Femur (tissue), 1 donor: ENCODE measurements at regions not wholly inside any gene's neighbourhood (a gene's known extent, or its start where the extent isn't known, plus 50 kb on each side); places are given as distances from the start of the nearest gene placed in this dataset.

ENCODE experiments used
- DNase-seq: peaks from one replicate; pipeline ENCODE4 v3.0.0-alpha.2; 2017

GRCh38 chr1:239603530-239603929 lies 217.2 kb downstream of the CHRM3 start:
- no peak for DNase-seq

DNA sequence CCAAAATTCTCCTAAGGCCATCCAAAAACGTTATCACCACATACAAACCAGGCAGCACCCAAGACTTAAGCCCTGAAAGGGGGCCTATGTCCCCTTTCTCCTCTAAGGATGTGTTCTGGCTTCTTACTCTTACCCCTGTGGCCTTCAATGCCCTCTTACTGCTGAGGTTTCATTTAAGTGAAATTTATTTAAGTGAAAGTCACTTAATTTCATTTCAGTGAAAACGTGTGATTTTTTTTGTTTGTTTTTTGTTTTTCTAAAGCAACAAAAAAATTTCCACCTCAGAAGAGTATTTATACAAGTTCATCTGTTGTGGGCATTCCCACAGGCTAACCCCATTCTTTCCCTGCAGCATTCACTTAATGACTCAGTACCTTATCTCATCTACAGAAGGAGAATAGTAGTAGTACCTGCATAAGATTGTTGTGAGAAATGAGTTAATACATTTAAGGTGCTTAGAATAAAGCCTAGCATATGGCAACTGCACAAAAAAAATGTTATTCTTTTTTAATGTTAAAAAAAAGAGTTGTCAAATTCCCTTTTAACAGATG lies 220.6 kb downstream of the CHRM3 start:
- DNase-seq = no peak

DNA sequence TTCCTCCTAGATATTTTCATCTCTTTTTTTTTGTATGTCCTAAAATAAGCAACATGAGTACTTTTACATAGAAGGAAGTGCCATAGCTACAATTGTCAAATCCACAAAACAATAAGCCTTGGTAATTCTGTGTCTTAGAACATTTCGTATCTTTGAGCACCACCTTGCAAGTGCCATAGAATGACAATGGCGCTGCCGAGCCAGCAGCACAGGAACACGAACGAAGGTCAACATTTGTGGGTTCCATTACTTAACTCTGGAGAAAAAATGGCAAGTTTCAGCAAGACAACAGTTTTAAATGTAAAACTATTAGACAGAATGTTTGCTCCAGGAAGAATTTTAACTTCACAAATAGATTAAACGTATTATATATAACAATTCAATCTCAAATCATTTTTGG lies 222.1 kb downstream of the CHRM3 start:
- DNase-seq = no peak

DNA sequence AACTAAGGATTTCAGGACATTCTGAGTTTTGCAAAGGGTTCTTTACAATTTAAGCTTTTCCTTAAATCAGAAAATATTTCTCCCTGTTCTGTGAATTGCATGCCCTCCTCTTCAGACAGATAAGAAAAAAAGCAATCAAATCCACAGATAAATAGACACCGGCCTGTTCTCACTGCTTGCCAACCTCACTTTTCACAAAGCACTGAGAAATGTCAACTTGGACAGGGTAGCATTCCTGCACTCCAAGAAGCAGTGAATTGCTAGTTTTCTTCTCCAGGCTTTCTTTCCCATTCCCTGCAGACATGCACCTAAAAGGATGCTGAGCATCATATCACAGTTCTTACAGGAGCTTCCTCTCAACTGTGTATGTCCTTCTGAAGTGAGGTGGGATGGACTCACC lies 226.0 kb downstream of the CHRM3 start:
- no peak for DNase-seq

DNA sequence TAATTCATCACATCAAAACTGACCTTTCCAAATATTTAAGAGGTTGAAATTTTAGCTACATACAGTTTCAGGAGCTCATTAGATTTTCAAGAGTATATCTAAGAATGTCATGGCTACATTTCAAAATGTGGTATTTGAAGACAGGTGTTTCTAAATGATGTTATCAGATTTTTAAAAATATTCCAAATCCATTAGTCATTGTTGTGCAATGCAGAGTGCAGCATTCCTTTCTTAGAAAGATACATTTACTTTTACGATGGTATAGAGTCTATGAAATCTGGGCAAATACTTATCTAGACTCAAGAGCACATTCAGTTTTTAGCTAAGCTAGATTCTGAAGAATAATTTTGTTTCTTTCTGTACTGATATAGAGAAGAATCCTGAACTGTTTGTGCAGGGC lies 230.3 kb downstream of the CHRM3 start:
- DNase-seq = no peak

GRCh38 chr1:239617259-239617658 lies 230.9 kb downstream of the CHRM3 start:
- DNase-seq = no peak

GRCh38 chr1:239617731-239618130 lies 231.4 kb downstream of the CHRM3 start:
- no peak for DNase-seq

- no peak for DNase-seq
Observed at GRCh38 chr1:239619190-239619589, 232.8 kb downstream of the CHRM3 start.

DNA sequence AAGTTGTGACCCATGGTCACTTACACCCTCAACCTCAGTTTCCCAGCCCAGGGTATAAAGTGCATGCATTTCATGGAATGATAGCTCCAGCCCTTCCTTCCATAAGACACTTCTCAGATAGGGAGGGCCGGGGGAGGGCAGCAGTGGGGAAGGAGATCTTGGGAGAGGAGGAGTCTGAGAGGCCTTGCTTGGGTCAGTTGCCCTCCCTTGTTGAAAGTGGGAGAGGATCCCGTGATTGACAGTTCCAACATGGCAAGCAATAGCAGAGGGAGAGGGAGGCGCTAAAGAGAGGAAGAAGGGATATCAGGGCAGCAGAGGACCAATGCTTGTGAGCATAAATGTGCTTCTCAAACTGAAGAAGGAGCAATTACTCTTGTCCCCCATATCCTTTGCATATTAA lies 244.4 kb downstream of the CHRM3 start:
- DNase-seq = no peak

DNA sequence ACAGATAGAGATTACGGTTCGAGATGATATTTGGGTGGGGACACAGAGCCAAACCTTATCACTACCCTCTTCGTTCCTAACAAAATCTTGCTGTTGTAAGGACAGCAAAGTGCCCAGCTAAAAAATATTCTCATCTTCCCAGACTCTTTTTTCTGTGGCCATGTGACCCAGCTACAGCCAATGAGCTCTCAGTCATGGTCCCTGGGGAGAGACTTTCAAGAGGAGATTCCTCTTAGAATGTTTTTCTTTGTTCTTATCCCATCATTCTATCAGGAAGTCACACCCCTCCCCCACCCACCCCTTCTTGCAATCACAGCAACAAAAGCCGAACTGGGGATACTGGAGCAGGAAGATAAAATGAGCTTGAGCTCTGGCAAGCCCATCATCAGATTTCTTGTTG lies 247.1 kb downstream of the CHRM3 start:
- DNase-seq = no peak

- DNase-seq = no peak
Observed at GRCh38 chr1:239635276-239635675, 248.9 kb downstream of the CHRM3 start.

DNA sequence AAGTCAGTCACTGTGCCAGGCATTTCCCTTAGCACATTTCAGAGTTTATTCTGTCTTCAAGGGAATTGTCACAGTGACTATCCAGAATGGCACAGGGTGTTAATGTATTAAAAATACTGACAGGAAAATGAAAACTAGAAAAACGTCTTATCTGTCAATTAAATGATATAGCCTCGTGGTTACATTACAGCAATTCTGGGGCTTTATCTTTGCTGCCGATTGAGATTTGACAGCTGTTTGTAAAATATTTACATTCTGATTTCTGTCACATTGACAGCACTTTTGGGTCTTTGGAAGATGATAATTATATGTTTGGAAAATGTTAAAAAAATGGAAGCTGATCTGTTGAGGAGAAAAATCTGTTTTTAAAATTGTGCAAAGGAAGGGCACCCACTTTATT lies 250.0 kb downstream of the CHRM3 start:
- DNase-seq = no peak

DNA sequence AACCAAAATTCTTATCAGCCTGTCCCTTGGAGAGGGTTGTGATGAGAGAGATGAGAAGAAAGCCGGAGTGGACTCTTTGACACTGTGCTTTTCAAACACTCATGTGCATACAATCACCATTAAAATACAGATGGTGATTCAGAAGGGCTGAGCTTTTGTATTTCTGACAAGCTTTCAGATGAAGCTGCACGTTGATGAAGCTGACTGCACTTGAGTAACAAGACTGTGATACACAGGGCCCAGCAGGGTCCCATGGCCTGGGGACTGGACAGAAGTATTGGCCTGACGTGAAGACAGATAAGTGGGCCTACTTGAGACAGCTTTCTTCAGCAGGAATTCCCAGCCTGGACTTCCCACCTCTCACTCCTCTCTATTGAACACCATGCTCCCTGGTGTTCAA lies 258.2 kb downstream of the CHRM3 start:
- no peak for DNase-seq

DNA sequence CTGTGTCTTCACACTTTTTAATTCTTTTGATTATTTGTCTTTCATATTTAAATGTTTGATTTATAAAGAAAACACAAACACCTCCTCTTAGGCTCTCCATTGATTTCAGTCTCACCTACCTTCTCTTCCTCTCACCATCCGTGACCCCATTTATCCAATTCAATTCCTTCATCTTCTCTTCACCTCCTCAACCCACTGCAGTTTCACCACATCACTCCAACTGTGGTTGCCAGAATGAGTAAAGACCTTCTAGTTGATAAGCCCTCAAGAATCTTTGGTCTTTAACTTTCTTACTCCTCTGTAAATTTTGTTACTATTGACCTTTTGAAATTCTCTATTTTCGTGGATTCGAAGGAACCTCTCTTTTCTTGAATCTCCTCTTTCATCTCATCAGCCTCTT lies 260.7 kb downstream of the CHRM3 start:
- no peak for DNase-seq

DNA sequence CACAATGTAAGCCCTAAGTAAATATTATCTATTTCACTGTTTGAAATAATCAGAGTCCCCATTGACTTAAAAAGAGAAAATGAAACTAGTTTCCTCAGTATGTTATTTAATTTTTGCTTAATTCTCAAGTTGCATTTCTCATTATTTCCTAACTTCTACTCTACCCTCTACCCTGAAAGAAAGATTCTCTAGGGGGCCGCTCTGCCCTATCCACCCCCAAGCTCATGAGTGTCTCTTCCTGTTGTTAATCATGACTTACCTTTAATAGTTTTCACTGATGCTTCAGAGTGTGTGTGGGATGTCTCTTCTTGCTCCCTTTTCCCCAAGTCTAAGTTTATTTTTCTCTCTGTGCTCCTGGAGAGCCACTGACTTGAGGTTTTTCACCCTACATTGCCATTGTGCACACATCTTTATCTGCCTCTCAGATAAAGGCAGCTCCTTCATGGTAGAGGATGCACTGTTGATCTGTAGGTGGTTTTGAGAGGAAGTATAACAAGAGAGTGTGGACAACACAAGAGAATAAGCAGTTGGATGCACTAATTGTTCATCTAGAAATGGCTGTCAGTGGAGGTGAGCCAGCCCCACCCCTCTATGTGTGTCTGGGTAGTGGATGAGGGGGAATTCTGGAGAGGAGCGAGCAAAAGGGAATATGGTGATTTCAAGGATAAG lies 261.7 kb downstream of the CHRM3 start:
- no peak for DNase-seq

DNA sequence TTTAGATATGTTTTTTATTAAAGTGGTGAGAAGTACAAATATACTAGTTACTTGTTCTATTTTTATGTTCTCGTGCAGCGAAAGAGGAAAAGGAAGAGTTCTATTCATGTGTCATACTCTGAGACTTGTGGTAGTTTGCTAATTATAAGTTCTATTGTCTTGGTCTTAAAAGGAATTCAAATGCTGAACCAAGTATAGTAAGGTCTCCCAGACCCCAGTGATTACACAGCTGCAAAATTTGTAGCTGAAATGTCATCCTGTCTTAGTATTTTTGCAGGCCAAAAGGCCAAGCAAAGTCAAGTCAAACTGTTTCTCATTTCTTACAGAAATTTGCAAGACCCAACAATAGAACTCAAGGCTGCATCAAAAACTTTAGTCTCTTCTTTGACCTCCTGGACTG lies 268.7 kb downstream of the CHRM3 start:
- DNase-seq = no peak

DNA sequence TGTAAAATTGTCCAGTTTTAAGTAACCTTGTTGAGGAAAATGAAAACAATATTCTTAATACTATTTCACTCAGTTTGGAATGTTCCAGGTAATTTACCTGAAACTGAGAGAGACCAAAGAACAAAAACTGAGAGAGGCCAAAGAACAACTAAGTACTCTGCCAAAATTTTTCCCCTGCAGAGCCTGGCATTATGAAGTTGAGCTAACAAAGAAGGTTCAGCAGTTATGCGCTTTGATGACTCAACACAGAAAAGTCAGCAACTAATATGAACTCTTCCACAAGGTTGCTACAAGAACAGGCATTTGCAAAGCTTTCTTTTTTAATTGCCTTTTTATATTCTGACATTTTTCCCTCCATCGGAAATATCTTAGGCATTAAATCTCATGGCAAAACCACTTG lies 270.9 kb downstream of the CHRM3 start:
- no peak for DNase-seq

GRCh38 chr1:239662950-239663349 lies 276.6 kb downstream of the CHRM3 start:
- DNase-seq = no peak

- DNase-seq = no peak
Observed at GRCh38 chr1:239672256-239672655, 285.9 kb downstream of the CHRM3 start.

DNA sequence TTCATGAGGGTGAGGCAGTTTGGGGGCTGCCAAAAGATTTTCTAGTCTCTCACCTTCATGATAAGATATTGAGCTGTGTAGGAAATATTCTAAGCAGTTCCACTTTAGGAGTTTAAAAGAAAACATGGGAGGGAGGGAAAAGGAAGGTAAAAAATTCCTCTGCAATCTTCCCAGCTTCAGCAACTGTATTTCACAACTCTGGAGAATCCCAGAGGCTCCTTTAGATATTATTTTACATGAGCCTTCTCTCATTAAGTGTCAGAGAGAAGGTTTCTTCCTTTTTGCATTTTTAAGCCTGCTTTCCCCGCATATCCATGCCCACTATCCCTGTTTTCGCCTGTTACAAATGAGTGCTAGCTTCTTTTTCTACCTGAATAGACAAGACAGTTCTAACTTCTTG lies 289.4 kb downstream of the CHRM3 start:
- no peak for DNase-seq

- DNase-seq = no peak
Observed at GRCh38 chr1:239676522-239677273, 290.3 kb downstream of the CHRM3 start.

DNA sequence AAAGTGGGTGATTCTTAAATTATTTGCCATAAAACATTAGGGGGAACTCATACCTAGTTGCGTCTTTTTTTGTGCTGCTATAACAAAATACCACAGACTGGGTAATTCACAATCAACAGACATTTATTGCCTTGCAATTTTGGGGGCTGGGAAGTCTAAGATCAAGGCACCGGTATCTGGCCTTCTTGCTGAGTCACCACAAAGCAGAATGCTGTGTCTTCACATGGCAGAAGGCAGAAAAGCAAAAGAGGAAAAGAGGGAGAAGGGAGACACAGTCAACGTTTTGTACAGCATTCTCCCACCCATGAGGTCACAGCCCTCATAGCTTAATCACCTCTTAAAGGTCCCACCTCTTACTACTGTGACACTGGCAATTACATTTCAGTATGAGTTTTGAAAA lies 291.0 kb downstream of the CHRM3 start:
- DNase-seq = no peak

GRCh38 chr1:239678181-239678580 lies 291.8 kb downstream of the CHRM3 start:
- DNase-seq = no peak

DNA sequence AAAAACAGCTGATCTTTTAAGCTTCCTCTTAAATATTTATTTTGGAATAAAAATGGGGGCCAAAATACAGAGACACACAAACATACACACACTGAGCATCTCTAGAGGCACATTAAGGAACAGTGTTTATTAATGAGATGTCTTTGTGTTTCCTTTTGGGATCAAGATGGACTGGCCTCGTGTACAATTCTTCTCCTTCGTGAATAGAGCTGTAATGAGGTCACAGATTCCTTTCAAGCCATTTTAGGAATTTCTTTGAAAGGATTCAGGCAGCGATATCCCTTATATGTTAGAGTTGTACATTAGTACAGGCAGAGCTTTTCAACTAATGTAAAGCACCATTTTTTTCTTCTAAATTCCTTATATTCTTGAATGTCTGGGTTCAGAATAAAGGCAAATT lies 295.7 kb downstream of the CHRM3 start:
- no peak for DNase-seq

DNA sequence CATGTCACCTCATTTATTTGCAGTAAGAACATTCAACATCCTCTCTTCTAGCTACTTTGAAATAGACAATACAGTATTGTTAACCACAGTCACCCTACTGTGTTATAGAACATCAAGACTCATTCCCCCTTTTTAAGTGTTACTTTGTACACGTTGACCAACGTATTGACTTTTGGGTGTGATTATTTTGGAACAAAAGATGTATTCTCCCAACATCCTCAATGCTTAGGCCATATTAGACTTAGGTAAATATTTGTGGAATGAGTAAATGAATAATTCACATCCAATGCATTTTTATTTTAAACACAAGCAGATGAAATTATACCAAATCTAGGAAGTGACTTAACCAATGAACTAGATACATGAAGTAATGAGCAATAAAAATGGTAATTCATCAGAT lies 296.6 kb downstream of the CHRM3 start:
- DNase-seq = no peak
